OCI-LY1 (cell line): ENCODE measurements at regions not wholly inside any gene's neighbourhood (a gene's known extent, or its start where the extent isn't known, plus 50 kb on each side); places are given as distances from the start of the nearest gene placed in this dataset.

Source experiments
- CTCF ChIP-seq: fragments of 200-600 bp; sonication (generic), shearing (Covaris generic); IDR thresholded peaks from 2 replicates; pipeline ENCODE4 v1.5.1; 2017; ENCODE audit warnings: mild to moderate bottlenecking, antibody characterized with exemption, low read length, moderate library complexity, mixed read lengths
- EZH2 ChIP-seq: fragments of 200-600 bp; sonication (generic), shearing (Covaris generic); IDR thresholded peaks from 2 replicates; pipeline ENCODE4 v1.8.0; 2017; ENCODE audit warnings: borderline replicate concordance, mixed run types, mild to moderate bottlenecking, antibody characterized with exemption, low read length, moderate library complexity, mixed read lengths

GRCh38 chr16:14369734-14370598 is 260.1 kb downstream of the PARN start:
- no peak for TF ChIP-seq CTCF
- no peak for TF ChIP-seq EZH2
